IMR-90 (cell line): ENCODE measurements at regions not wholly inside any gene's neighbourhood (a gene's known extent, or its start where the extent isn't known, plus 50 kb on each side); places are given as distances from the start of the nearest gene placed in this dataset.

ENCODE experiments used
- ATAC-seq: fragments of 200-7000 bp; cut with Tn5 transposase; 2 replicates; pipeline ENCODE4 v1.9.1; 2020; ENCODE audit warnings: low read depth, mild to moderate bottlenecking, moderate library complexity
- BruUV-seq: library from RNA; stranded (reverse); fragments of 400-500 nt; replicated peaks from 2 replicates; lab custom pipeline; 2021; lab: Mats Ljungman, UMichigan
- CTCF ChIA-PET: fragments of 300-600 bp; formaldehyde crosslinking; extraction: SDS; loops from one replicate; lab custom pipeline; 2021; ENCODE audit warnings: antibody characterized with exemption; lab: Yijun Ruan, JAX
- POLR2A ChIA-PET: fragments of 300-600 bp; sonication (Branson Sonifier 250); formaldehyde crosslinking; loops from one replicate; lab custom pipeline; 2022; ENCODE audit warnings: antibody characterized with exemption; ENCODE audit not compliant: unreplicated experiment; lab: Charles Lee
- DNase-seq: peaks from one replicate; pipeline ENCODE4 v3.0.0; 2013
- H2AFZ ChIP-seq: replicated peaks from 2 replicates; pipeline ENCODE3; 2013; ENCODE audit warnings: low read length, mild to moderate bottlenecking; ENCODE audit not compliant: poor library complexity
- H2AK5ac ChIP-seq: 2 replicates; pipeline ENCODE4 v1.6.1; 2013; ENCODE audit warnings: low read depth, low read length, inconsistent platforms
- H2AK9ac ChIP-seq: replicated peaks from 2 replicates; pipeline ENCODE3; 2013; ENCODE audit warnings: mild to moderate bottlenecking, low read depth, low read length, moderate library complexity; ENCODE audit not compliant: poor library complexity
- H2BK120ac ChIP-seq: 2 replicates; pipeline ENCODE4 v1.6.1; 2013; ENCODE audit warnings: low read depth, low read length, inconsistent platforms
- H2BK15ac ChIP-seq: 3 replicates; pipeline ENCODE4 v1.6.1; 2013; ENCODE audit warnings: low read depth, low read length, inconsistent platforms
- H2BK20ac ChIP-seq: 2 replicates; pipeline ENCODE4 v1.6.1; 2013; ENCODE audit warnings: low read depth, mild to moderate bottlenecking, inconsistent platforms, low read length, moderate library complexity
- H2BK5ac ChIP-seq: 2 replicates; pipeline ENCODE4 v1.6.1; 2013; ENCODE audit warnings: mild to moderate bottlenecking, low read depth, low read length, inconsistent platforms; ENCODE audit not compliant: poor library complexity, severe bottlenecking
- H3K14ac ChIP-seq: replicated peaks from 2 replicates; pipeline ENCODE4 v1.6.1; 2013; ENCODE audit warnings: low read depth, low read length, inconsistent platforms
- H3K18ac ChIP-seq: 2 replicates; pipeline ENCODE4 v1.6.1; 2013; ENCODE audit warnings: low read depth, low read length, control low read depth
- H3K23ac ChIP-seq: 2 replicates; pipeline ENCODE4 v1.6.1; 2013; ENCODE audit warnings: low read depth, low read length, inconsistent platforms
- H3K27ac ChIP-seq: 2 replicates; pipeline ENCODE4 v1.5.1; 2013; ENCODE audit warnings: mild to moderate bottlenecking, control low read depth, low read length; ENCODE audit not compliant: insufficient read depth
- H3K27me3 ChIP-seq: 2 replicates; pipeline ENCODE4 v1.6.1; 2013; ENCODE audit warnings: low read length; ENCODE audit not compliant: control insufficient read depth, insufficient read depth
- H3K36me3 ChIP-seq: 2 replicates; pipeline ENCODE4 v1.6.1; 2013; ENCODE audit warnings: low read length, mixed read lengths; ENCODE audit not compliant: control insufficient read depth, insufficient read depth
- H3K4ac ChIP-seq: 2 replicates; pipeline ENCODE4 v1.6.1; 2013; ENCODE audit warnings: low read depth, low read length, inconsistent platforms
- H3K4me1 ChIP-seq: 2 replicates; pipeline ENCODE4 v1.6.1; 2013; ENCODE audit warnings: low read length, mixed read lengths; ENCODE audit not compliant: control insufficient read depth, insufficient read depth
- H3K4me2 ChIP-seq: 2 replicates; pipeline ENCODE4 v1.6.1; 2013; ENCODE audit warnings: low read depth, mild to moderate bottlenecking, control low read depth, low read length, moderate library complexity
- H3K4me3 ChIP-seq: 2 replicates; pipeline ENCODE4 v1.5.1; 2013; ENCODE audit warnings: low read depth, mild to moderate bottlenecking, control low read depth, low read length, moderate library complexity; ENCODE audit not compliant: insufficient read depth
- H3K56ac ChIP-seq: 2 replicates; pipeline ENCODE4 v1.6.1; 2013; ENCODE audit warnings: low read length, inconsistent platforms; ENCODE audit not compliant: insufficient read depth; ENCODE audit errors: extremely low read depth
- H3K79me1 ChIP-seq, 2 experiments: 2 replicates each; pipeline ENCODE4 v1.6.1; 2013; ENCODE audit warnings: low read length in 2 of 2, inconsistent platforms in 1 of 2, low read depth in 1 of 2
- H3K9ac ChIP-seq: 2 replicates; pipeline ENCODE4 v1.6.1; 2013; ENCODE audit warnings: low read depth, low read length, control low read depth
- H3K9me1 ChIP-seq: 2 replicates; pipeline ENCODE4 v1.6.1; 2013; ENCODE audit warnings: low read length, inconsistent platforms; ENCODE audit not compliant: insufficient read depth
- H3K9me3 ChIP-seq: 2 replicates; pipeline ENCODE4 v1.6.1; 2013; ENCODE audit warnings: low read length; ENCODE audit not compliant: control insufficient read depth, insufficient read depth
- H4K20me1 ChIP-seq: 2 replicates; pipeline ENCODE4 v1.6.1; 2013; ENCODE audit warnings: low read length, inconsistent platforms; ENCODE audit not compliant: insufficient read depth
- H4K5ac ChIP-seq: 2 replicates; pipeline ENCODE4 v1.6.1; 2013; ENCODE audit warnings: mild to moderate bottlenecking, low read depth, low read length, control low read depth
- H4K8ac ChIP-seq, 2 experiments: 2 replicates each; pipeline ENCODE4 v1.6.1; 2013; ENCODE audit warnings: low read depth in 2 of 2, low read length in 2 of 2, control low read depth in 1 of 2, inconsistent platforms in 1 of 2
- H4K91ac ChIP-seq: 2 replicates; pipeline ENCODE4 v1.6.1; 2013; ENCODE audit warnings: low read depth, low read length, inconsistent platforms; ENCODE audit not compliant: insufficient read depth
- BHLHE40 ChIP-seq: fragments of 150-350 bp; IDR thresholded peaks from 2 replicates; pipeline ENCODE4 v1.6.1; 2016; ENCODE audit warnings: mild to moderate bottlenecking, low read depth, low read length
- CTCF ChIP-seq: conservative IDR thresholded peaks from 2 replicates; pipeline ENCODE4 v1.5.1; 2012; ENCODE audit warnings: mild to moderate bottlenecking, low read depth, low read length, improper control_type of control experiment
- RAD21 ChIP-seq: IDR thresholded peaks from 2 replicates; pipeline ENCODE4 v1.6.1; 2012; ENCODE audit warnings: low read length, improper control_type of control experiment
- SMC3 ChIP-seq: fragments of 150-350 bp; IDR thresholded peaks from 2 replicates; pipeline ENCODE4 v1.6.1; 2016; ENCODE audit warnings: low read depth, mild to moderate bottlenecking, antibody characterized with exemption, low read length, moderate library complexity
- USF2 ChIP-seq: fragments of 150-350 bp; IDR thresholded peaks from 2 replicates; pipeline ENCODE4 v1.6.1; 2017; ENCODE audit warnings: mild to moderate bottlenecking, antibody characterized with exemption, low read length, low read depth
- WGBS, 2 experiments: methylation state at CpG; one replicate each; pipeline versions ENCODE4 v1.1.5 to v1.1.7; 2013; ENCODE audit warnings: missing lambda C conversion rate in 2 of 2; ENCODE audit not compliant: insufficient read length in 1 of 2; ENCODE audit errors: extremely low coverage in 2 of 2; 5-methylcytosine and 5-hydroxymethylcytosine counted together
- dilution Hi-C: fragments of 300-500 bp; cut with HindIII; formaldehyde crosslinking; loops from one replicate; pipeline ENCODE4 v1.14.3; 2018; ENCODE audit warnings: low sequenced_read_pairs; ENCODE audit not compliant: unreplicated experiment
- in situ Hi-C: fragments of 300-500 bp; cut with MboI; formaldehyde crosslinking; loops from 3 replicates; pipeline ENCODE4 v1.14.3; 2019; ENCODE audit warnings: low sequenced_read_pairs, inconsistent platforms, mixed read lengths
- intact Hi-C: fragments of 100-400 bp; cut with micrococcal nuclease; formaldehyde crosslinking; loops from 2 replicates; pipeline ENCODE4 v1.10.0; 2022

DNA sequence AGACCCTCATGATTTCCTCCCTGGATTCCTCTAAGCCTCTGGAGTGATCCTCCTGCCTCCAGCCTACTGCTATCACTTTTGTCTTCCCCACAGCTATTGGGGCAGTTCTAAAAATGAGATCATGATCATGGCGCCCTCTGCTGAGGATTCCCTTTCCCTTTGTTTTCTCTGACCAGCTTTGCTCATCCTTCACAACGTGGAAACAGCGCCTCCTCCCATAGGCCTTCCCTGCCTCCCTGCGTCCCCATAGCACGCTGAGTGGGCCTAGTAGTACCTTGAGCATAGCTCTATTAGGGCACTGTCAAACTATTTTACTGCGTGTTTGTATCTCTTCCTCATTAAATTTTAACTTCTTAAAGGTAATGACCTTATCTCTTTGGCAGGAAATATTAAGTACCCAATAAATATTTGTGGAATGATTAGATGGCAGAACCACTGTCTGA, 207.0 kb upstream of the FANCL start:
- in situ Hi-C loops = loop anchor here (25.0 kb wide), 1 partner anchor 311 kb away; no protein-coding TSS in a partner anchor

More for the DNA sequence above, 207.0 kb upstream of the FANCL start:
- Histone ChIP-seq H3K27ac (no peak overlapping the region), H3K23ac (no peak overlapping the region), H3K4ac (no peak overlapping the region), H2BK15ac (no peak overlapping the region), H3K9ac (no peak overlapping the region), H4K20me1 (no peaks in the 10 kb centered on the region), H4K8ac (no peak overlapping the region), H3K79me1 (no peaks in the 10 kb centered on the region), H2AK9ac (no peak overlapping the region), H2BK120ac (no peak overlapping the region), H3K18ac (no peak overlapping the region), H3K27me3 (no peaks in the 10 kb centered on the region), H2AK5ac (no peak overlapping the region), H2AFZ (peak overlapping the region; percentile 0), H3K36me3 (no peaks in the 10 kb centered on the region), H3K4me3 (no peak overlapping the region), H3K4me1 (no peaks in the 10 kb centered on the region), H3K9me3 (no peaks in the 10 kb centered on the region), H4K5ac (no peak overlapping the region), H3K4me2 (no peak overlapping the region), H3K14ac (no peak overlapping the region), H3K56ac (no peak overlapping the region), H3K9me1 (no peaks in the 10 kb centered on the region), H2BK20ac (no peak overlapping the region), H4K91ac (no peak overlapping the region), H2BK5ac (no peak overlapping the region)
- ATAC-seq (peak; percentile 96), DNase-seq (peak; percentile 62)
- WGBS, 2 experiments = 23% methylated on average over 4 of the region's 6 CpGs; no CpG with 5 or more reads in 1 of the 2 experiments
- intact Hi-C loops (loop anchor here (1.0 to 10.0 kb wide), 4 partner anchors 317 to 687 kb away; partner anchors contain the start of gene VRK2), dilution Hi-C loops (no loop called here)
- CTCF ChIA-PET = interaction anchor here (0.7 to 1.1 kb wide), 8 partner anchors 9 to 688 kb away, joined by 3 to 5 read pairs (median 3); no protein-coding TSS in a partner anchor
- POLR2A ChIA-PET = no interaction called here
- TF ChIP-seq BHLHE40 (no peak), USF2 (no peak), CTCF (peak; percentile 70), RAD21 (peak; percentile 63), SMC3 (peak; percentile 71)
- no TSS peak for BruUV-seq
